GM03348 (cell line): ENCODE measurements at regions not wholly inside any gene's neighbourhood (a gene's known extent, or its start where the extent isn't known, plus 50 kb on each side); places are given as distances from the start of the nearest gene placed in this dataset.
"Not testable (repeated sequence)": the region's sequence is repeated elsewhere in the genome, so short reads cannot be mapped to it uniquely, and the experiment has no call there.

Experiments
- DNase-seq: peaks from one replicate; pipeline ENCODE4 v3.0.0; 2012; ENCODE audit warnings: low spot score

DNA sequence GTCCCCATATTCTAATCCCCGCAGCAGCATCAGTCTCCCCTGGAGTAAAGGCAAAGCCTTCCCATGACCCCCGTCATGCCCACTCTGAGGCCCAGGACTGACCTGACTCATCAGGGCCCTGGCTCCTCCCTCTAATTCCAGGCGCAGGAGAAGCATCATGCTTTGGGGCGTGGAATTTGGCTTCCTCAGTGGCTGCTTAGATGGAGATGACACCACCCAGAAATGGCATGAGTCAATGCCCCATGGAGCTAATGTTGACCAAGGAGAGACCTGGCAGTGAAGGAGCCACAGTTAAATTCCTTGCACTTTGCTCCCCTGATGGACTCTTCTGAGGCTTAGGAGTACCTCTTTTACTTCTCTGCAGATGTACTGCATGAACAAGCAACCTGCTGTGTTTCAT, 204.2 kb upstream of the PROK2 start:
- peak; percentile 51 for DNase-seq

DNA sequence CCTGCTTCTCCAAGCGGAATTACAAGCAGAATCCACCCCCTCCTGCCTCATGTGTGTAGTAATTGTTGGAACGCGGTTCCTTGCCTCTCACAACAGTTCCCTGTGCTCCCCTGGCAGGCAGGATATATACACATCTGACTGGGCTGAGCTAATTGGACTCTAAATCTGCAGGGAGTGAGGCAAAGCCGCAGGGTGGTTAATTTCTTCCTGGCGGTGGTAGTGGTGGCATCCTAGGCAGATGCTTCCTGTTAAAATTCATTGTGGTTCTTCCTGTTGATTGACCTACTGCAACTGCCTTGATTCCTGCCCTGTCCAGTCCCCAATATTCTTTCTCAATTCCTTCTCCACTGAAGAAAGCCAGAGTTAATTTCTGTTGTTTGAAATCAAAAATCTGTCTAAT, 202.9 kb upstream of the PROK2 start:
- DNase-seq, result peak; percentile 33

DNA sequence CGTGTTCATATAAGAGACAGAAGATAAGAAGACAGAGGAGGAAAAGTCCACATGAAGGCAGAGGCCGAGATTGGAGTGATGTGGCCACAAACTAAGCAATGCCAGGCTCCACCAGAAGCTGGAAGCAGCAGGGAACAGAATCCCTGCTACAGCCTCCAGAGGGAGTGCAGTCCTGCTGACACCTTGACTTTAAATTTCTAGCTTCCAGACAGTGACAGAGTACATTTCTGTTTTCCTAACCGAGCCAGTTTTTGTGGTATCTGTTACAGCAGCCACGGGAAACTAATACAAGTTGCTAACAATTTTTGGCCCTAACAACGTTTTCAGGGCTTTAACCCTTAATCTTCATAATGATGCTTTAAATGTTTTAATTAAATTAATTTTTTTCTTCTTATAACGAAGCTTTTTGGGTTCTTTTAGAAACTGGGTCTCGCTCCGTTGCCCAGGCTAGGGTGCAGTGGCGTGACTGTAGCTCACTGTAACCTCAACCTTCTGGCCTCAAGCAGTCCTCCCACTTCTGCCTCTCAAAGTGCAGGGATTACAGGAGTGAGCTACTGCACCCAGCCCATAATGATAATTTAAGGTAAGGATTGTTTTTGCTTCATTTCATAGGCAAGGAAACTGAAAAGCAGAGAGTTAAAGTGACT, 202.3 kb upstream of the PROK2 start:
- DNase-seq, result no peak

DNA sequence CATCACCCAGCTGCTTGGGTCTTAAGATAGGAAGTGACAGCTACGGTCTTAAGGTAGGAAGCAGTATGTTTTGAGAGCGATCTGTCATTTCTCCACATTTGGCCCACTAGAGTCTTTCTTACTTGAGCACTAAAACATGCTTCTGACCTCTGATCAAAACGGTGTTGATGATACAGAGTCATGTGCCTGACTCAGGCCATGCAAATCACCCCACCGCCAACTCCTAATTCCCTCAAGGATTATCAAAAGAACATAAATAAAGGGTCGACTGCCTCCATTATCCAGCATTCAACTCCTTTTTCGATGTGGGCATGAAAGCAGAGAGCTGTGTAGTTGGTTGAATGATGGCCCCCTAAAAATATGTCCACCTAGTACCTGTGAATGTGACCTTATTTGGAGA, 201.7 kb upstream of the PROK2 start:
- DNase-seq, result no peak

DNA sequence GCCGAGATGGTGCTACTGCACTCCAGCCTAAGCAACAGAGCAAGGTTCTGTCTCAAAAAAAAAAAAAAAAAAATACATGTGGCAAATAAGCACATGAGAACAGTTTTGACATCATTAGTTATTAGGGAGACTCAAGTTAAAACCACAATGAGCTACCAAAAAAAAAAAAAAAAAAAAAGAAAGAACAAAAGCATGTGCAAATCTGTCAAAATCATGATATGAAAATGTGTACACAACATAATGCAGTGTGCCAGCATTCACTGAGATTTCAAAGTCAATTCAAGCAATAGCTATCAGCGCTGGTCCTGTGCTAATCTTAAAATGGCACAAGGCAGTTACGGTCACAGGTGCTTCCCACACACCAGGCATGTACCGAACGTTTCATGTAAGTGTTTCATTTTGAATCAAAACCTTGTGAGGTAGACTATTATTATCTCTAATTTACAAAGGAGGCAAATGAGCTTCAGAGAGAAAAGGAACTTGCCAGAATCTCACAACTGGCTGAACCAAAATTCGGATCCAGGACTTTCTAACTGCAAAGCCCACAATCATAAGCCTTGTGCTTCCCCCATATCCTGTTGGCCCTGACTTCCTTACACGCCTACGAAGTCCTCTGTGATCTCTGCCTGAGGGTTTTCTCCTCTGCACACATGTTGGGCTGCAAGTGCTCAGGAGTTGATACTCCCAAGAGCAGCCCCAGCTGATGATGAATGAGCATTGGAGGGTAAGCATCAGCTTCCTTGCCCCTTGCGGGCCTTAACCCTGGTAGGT, 200.1 kb upstream of the PROK2 start:
- DNase-seq, result no peak

DNA sequence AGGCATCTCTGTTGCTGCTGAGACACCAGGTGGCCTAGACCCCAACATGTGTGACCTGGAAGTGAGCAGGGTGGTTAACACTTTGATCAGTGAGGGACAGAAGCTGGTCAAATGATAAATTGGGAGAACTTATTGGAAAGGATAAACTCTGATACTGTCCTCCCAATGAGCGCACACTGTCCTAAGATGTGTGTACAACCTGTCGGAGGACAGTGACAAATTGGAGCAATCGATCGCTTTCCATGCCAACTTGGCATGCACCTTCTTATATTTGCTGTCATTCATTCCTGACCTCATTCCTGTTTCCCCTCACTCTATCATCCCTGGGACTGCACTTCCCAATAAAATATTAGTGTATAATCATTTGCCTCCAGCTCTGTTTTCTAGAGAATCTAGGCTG, 198.7 kb upstream of the PROK2 start:
- DNase-seq, result no peak

DNA sequence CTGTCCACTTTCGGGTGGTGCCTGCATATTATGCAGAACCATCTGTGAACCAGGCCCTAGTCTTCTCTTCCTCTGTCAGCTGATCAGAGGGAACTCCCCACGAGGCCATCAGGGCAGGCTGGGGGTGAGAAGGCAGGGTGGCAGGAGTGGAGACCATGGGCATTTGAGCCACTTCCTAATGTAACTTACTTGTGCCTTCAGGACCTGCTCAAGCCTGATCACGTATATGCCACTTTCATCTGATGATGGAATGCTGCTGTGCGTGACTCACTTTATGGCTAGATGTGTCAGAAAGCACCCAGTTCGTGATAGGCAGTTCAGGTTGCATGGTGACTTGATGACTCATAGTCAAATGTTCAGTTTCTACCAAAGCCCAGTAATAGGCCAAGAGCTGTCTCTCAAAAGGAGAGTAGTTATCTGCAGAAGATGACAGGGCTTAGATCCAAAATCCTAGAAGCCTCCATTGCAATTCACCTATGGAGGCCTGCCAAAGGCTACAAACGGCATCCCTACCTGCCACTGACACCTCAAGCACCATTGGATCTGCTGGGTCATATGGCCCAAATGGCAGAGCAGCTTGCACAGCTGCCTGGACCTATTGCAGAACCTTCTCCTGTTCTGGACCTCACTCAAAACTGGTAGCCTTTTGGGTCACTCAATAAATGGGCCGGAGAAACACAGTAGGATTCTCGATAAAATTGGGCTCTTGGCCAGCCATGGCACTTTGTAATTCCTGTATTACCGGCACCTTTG, 197.7 kb upstream of the PROK2 start:
- not testable (repeated sequence) for DNase-seq

DNA sequence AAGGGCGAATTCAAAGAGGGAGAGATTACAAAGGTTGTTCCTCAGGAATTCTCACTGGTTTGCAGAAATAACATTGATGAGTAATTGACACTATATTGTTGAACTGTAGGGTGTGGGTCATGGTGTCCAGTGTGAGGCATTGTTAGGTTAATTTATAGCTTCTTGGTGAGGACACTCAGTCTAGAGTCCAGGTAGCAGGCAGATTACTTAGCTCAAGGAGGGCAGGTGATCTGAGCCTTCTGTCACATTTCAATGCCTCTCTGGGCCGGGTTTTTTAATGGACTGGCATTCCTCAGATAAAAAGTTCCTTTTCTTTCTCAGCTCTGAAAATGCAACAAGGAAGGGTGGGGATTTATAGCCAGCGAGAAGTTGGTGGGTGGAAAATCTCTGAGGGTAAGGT, 194.2 kb upstream of the PROK2 start:
- no peak for DNase-seq

DNA sequence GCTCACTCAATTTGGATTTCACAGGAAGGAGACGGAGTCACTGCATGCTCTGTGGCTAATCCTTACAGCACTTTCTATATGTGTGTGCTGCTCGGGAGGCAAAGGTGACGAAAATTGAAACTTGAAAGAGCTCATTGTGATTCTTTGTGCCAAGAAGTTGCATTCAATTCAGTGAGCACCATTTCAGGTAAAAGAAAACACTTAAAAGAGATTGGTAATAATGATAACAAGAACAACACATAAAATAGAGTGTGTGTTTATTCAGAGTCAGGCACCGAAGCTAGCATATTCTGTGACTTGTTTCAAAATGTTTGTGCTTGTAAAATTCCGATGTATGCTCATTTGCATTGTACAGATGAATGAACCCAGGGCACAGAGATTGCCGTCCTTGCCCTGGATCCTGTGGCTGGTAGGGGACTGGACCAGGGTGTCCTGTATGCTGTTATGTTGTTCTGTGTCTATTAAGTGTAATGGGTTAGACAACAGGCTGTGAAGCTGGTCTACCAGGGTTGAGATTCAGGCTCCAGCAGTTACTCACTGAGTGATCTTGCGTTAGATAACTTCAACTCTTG, 193.3 kb upstream of the PROK2 start:
- DNase-seq, result no peak

DNA sequence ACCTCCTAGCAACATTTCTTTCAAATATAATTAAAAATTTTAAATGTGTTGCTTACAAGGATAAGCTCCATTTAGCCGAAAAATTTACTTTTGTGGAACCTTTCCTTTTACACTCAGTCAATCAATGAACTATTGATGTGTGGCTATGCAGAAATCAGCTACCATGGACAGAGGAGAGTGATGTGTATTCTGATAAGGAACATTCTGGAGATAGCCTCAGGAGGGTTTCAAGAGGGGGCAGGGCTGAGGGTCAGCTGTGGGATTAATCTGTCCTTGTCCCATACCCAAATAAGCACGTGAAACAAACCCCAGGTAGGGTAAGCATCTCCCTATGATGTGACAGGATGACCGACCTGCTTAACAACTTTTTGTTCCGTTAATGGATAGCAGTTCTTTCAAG, 192.6 kb upstream of the PROK2 start:
- DNase-seq, result no peak

DNA sequence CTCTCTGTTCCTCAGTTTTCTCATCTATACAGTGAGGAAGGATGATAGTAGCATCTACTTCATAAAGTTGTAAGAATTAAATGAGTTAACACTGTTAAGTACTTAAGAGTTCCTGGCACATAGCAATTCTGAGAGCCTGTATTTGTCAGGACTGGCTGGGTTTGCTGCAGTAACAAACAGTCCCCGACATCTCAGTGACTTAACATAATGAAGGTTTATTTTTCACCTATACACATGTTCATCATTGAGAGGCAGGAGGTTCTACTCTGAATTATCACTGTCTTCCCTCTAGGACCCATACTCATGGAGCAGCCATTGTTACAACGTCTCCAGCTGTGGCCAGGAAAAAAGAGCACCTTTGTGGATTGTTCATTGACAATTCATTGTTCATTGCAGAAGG, 190.6 kb upstream of the PROK2 start:
- DNase-seq, result no peak

DNA sequence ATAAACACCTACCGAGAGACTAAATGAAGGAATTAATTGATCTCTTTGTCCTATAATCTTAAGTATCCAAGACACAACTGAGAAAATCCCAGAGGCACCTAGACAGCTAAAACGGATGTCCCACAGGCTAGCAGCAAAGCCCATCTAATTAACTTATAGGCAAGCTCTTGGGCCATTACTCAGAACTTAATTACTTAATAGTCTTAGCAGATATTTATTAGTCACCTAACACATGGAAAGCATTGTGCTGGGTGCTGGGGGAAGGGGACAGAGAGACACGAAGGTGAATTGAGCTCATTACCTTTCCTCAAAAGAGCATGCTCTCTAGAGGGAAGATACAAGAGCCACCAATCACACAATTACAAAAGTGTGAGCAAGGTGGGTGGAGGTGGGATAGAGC, 189.8 kb upstream of the PROK2 start:
- DNase-seq, result no peak

DNA sequence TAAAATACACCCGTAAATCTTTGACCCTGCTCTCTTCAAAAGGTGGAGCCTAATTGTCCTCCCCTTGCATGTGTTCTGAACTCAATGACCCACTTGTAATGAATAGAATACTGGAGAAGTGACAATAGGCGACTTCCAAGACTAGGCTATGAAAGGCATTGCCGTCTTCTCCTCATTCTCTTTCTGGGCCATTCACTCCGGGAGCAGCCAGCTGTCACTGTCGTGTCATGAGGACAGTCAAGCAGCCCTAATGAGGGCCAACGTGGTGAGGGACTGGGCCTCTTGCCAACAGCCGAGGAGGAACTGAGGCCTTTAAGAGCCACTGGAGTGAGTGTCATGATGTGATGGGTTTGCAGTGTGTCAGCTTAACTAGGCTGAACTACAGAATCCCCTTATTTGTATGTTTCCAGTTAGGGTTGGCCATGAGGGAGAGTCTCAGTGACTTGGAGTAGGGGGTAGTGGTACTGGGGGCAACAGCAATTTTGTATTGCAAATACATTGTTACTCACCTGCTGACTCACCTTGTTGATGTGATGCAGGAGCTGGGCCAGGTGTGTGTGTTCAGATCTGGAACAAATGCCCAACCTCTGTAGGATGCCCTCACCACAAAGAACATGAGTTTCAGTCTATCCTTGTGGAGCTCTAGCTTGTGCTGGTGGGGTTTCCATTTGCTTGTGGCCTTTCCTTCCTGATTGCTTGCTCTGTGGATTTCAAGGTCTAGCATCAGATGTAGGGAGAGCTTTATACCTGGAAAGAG, 188.5 kb upstream of the PROK2 start:
- no peak for DNase-seq

DNA sequence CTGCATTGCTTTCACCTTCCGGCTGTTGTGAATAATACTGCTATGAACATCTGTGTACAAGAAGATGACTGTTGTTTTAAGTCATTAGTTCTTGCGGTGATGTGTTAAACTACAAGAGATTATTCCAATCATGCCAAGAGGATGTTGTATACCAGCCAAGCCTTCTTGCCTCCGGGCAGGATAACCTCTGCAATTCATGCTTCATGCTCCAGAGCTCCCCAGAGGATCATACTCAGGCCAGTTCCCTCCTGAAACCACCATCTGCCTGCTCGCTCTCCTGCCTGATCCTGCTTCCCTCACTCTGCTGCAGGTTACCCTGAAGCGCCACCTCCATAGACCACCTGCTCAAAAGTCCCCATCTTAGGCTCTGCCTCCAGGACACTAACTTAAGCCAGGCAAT, 187.1 kb upstream of the PROK2 start:
- no peak for DNase-seq

DNA sequence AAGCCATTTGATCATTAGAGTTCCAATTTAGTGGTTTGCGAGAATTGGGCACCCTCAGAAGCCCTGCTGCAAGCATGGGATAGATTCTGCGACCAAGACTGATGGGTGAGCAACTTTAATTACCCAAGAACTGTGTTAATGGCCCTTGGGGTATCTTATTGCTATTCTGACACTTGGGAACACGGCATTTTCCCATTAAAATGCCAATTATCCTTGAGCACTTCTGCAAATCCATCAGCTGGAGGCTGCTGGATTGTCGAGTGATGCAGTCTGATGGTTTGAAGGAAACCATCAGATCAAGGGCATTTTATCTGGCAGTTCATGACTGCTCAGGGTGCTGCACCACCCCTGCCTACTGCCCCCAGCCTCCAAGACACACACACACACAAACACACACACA, 183.6 kb upstream of the PROK2 start:
- DNase-seq, result no peak

DNA sequence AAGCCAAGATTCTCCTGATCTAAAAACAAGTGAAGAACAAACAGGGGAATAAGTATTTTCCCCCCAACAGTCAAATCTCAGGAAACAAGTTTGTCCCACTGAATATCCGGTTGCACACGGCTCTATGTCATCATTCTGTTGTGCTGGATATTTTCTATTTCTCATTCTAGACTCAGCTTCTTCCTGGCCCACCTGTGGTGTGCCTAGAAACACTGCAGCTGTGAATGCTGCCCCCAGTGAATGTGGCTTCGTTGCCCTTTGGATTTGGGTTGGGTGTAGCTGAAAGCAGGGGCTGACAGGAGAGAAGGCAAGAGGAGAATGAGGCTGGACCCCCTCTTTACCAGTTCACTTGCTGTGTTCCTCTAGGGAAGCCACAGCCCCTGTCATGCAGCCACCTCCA, 181.2 kb upstream of the PROK2 start:
- DNase-seq, result no peak

DNA sequence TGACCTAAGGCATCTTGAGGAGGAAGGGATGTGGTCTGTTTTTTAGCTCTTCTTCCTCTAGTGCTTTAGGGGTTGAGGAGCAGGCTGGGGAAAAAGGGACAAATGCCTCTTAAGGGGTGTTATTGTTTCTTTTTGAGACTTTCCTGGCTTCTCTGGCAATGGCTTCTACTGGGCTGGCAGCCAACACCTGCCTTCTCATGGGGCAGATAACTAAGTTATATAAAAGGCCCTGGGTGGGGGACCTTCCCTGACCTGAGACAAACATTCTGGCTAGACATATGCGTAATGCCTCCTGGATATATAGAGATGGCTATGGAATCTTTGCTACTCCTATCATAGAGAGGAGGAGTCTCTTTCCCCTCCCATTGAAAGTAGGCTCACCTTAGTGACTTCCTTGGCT, 179.2 kb upstream of the PROK2 start:
- DNase-seq, result no peak

DNA sequence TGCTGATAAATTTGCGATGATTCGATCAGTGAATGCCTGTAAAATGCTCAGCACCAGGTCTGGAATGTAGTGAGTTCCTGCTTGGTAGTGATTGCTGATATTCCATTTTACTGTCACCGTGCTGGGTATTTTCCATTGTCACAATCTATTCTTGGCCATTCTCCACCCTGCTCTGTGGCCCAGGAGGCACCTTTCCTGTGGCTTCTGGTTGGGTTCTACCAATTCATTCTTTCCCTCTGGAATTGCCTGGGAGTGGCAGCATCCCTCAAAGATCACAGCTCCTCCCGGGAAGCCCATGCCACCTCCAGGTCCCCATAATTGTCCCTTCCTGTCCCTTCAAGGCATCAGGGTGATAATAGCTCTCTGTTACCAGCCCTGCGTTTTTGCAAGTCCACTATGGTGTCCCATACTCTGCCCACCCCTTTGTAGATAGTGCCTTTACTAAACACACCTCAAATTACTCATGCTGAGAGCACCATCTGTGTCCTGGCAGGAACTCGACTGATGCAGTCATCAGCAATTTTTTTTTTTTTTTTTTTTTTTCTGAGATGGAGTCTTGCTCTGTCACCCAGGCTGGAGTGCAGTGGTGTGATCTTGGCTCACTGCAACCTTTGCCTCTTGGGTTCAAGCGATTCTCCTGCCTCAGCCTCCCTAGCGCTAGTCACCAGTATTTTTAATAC, 177.8 kb upstream of the PROK2 start:
- DNase-seq, result peak; percentile 39

DNA sequence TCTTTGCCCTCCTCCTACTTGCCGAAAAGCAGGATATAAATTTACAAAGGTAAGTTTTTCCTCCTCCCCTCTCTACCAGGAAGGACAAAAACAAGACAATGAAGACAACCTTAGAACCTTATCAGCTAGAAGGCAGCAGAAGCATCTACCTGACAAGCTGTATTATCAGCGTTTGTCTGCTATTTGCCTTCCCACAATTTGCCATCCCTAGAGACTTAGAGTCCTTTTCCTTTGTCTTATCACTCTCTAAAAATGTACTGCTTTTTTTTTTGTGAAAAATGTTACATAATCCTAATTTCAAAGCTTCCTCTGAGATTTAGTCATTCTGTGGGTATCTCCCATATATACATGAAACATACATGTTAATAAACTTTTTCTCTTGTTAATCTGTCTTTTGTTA, 176.9 kb upstream of the PROK2 start:
- no peak for DNase-seq

DNA sequence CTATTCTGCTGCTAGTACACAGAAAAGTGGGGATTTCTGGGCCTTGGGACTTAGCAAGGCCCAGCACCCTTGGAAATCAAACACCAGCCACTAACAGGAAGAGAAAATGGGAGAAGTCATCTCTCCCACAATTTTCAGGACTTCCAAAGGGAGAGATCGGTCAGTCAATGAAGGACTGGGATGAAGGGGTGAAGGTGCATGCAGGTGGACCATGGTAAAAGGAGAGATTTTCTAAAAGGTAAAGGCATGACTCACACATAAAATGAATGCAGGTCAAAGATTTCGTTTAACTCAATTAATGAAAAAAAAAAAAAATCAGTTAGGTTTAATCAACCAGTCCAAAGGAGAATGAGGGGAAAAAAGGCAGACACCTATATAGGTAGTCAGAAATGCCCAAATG, 176.4 kb upstream of the PROK2 start:
- DNase-seq, result no peak

DNA sequence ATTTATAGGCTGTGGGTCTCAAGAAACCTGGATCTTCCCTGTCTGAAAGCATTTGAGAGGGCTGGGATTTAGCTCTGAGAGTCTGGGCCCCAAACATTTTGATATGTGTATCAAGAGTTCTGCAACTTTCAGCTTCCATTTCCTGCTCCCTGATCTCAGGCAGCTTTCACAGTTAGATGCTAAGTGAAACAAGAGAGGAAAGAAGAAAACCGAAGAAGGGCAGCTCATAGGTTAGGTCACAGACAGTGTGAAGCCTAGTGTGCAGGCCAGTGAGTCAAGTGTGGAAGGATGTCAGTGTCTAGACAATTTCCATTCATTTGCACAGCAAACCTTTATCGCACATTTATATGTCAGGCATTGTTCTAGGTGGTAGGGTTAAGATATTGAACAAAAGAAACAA, 173.6 kb upstream of the PROK2 start:
- no peak for DNase-seq

DNA sequence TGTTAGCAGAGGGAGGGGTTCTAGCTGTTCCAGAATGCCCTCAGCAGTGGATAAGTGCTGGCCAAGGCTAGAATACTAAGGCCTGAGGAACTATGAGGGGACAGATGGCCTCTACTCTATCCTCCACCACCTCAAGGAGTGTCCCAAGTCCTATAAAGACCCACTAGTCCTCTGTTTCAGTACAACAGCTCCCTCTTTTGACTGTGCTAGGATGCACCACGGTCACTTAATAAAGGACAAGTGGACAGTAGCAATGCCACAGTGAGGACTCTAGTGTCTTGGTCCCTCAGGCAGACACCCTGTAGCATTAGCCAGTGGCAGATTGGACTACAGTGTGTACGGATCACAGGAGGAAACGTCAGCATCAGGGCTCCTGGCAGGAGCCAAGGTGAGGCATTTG, 171.8 kb upstream of the PROK2 start:
- no peak for DNase-seq
